Hepatocyte (in vitro differentiated cells): ENCODE measurements at regions not wholly inside any gene's neighbourhood (a gene's known extent, or its start where the extent isn't known, plus 50 kb on each side); places are given as distances from the start of the nearest gene placed in this dataset.

ENCODE experiments used
- EZH2 ChIP-seq: fragments of 200-600 bp; sonication (generic); IDR thresholded peaks from 2 replicates; pipeline ENCODE4 v1.6.1; 2016; ENCODE audit warnings: antibody characterized with exemption, mild to moderate bottlenecking, borderline replicate concordance
- EZH2phosphoT487 ChIP-seq: fragments of 200-600 bp; sonication (generic); IDR thresholded peaks from one replicate; pipeline ENCODE4 v1.6.1; 2018; ENCODE audit warnings: antibody characterized with exemption, mild to moderate bottlenecking, low read depth, moderate library complexity; ENCODE audit not compliant: unreplicated experiment, severe bottlenecking
- TF ChIP-seq, protein P1 (sequence below): fragments of 200-600 bp; sonication (generic); IDR thresholded peaks from 2 replicates; pipeline ENCODE4 v1.5.1; 2016; ENCODE audit warnings: antibody characterized with exemption, mild to moderate bottlenecking; ENCODE audit not compliant: poor library complexity

DNA sequence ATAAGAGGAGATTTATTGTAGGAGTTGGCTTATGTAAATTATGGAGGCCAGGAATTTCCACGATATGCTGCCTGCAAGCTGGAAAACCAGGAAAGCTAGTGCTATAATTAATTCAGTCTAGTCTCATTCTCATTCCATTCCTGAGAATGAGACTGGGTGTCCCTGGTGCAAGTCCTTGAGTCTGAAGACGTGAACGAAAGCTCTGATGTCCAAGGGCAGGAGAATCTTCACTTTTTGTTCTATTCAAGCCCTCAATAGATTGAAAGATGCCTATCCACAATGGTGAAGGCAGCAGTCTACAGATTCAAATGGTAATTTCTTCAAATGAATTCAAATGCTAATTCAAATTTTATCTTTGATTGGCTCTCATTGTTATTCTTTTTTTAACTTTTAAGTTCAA is 851.1 kb upstream of the MGAT4C start:
- TF ChIP-seq, protein P1, sequence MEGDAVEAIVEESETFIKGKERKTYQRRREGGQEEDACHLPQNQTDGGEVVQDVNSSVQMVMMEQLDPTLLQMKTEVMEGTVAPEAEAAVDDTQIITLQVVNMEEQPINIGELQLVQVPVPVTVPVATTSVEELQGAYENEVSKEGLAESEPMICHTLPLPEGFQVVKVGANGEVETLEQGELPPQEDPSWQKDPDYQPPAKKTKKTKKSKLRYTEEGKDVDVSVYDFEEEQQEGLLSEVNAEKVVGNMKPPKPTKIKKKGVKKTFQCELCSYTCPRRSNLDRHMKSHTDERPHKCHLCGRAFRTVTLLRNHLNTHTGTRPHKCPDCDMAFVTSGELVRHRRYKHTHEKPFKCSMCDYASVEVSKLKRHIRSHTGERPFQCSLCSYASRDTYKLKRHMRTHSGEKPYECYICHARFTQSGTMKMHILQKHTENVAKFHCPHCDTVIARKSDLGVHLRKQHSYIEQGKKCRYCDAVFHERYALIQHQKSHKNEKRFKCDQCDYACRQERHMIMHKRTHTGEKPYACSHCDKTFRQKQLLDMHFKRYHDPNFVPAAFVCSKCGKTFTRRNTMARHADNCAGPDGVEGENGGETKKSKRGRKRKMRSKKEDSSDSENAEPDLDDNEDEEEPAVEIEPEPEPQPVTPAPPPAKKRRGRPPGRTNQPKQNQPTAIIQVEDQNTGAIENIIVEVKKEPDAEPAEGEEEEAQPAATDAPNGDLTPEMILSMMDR: no peak
- no peak for TF ChIP-seq EZH2
- no peak for TF ChIP-seq EZH2phosphoT487
